CD14-positive monocyte (primary cell): ENCODE measurements at regions not wholly inside any gene's neighbourhood (a gene's known extent, or its start where the extent isn't known, plus 50 kb on each side); places are given as distances from the start of the nearest gene placed in this dataset.

Experiments used
- DNase-seq, 3 donors: peaks; one replicate each; pipeline ENCODE4 v3.0.0-alpha.2; 2011 to 2022
- H2AFZ ChIP-seq: 2 replicates; pipeline ENCODE4 v1.6.0; 2012; ENCODE audit warnings: mild to moderate bottlenecking, low read depth, low read length, inconsistent platforms; ENCODE audit not compliant: insufficient read depth, poor library complexity, severe bottlenecking
- H3K27ac ChIP-seq, 2 donors: 1 replicate in 1 of 2; 2 replicates in 1 of 2; pipeline ENCODE4 v1.5.1; 2012 to 2013; ENCODE audit warnings: low read length in 2 of 2, control low read depth in 1 of 2, inconsistent platforms in 1 of 2, low read depth in 1 of 2, mild to moderate bottlenecking in 1 of 2
- H3K27me3 ChIP-seq, 2 donors: one replicate each; pipeline versions ENCODE4 v1.6.0 to v1.6.1; 2011 to 2013; ENCODE audit warnings: low read length in 2 of 2; ENCODE audit not compliant: control insufficient read depth in 2 of 2, insufficient read depth in 2 of 2
- H3K36me3 ChIP-seq, 2 donors: replicated peaks in 1 of 2; 1 replicate in 1 of 2; 2 replicates in 1 of 2; pipeline versions ENCODE4 v1.5.1 to v1.6.1; 2012 to 2013; ENCODE audit warnings: low read length in 2 of 2, control low read depth in 1 of 2, inconsistent platforms in 1 of 2, mild to moderate bottlenecking in 1 of 2; ENCODE audit not compliant: insufficient read depth in 2 of 2, control insufficient read depth in 1 of 2
- H3K4me1 ChIP-seq, 2 donors: 1 replicate in 1 of 2; 2 replicates in 1 of 2; pipeline versions ENCODE4 v1.5.1 to v1.6.1; 2012 to 2013; ENCODE audit warnings: low read length in 2 of 2, control low read depth in 1 of 2, inconsistent platforms in 1 of 2, mild to moderate bottlenecking in 1 of 2, moderate library complexity in 1 of 2; ENCODE audit not compliant: insufficient read depth in 2 of 2, control insufficient read depth in 1 of 2
- H3K4me2 ChIP-seq: replicated peaks from 2 replicates; pipeline ENCODE3; 2012; ENCODE audit warnings: low read length, moderate library complexity, mild to moderate bottlenecking; ENCODE audit not compliant: poor library complexity, severe bottlenecking; ENCODE audit errors: extremely low read depth
- H3K4me3 ChIP-seq, 3 experiments: fragments of 200-600 bp in 1 of 3; sonication (generic) in 1 of 3; replicated peaks in 1 of 3; 1 replicate in 2 of 3; 2 replicates in 1 of 3; pipeline ENCODE4 v1.5.1; 2011 to 2013; ENCODE audit warnings: low read length in 3 of 3, mild to moderate bottlenecking in 3 of 3, control low read depth in 2 of 3, low read depth in 2 of 3, inconsistent platforms in 1 of 3, moderate library complexity in 1 of 3
- H3K79me2 ChIP-seq: 2 replicates; pipeline ENCODE4 v1.6.0; 2012; ENCODE audit warnings: mild to moderate bottlenecking, control low read depth, inconsistent platforms, low read length, moderate library complexity; ENCODE audit not compliant: insufficient read depth
- H3K9ac ChIP-seq: 2 replicates; pipeline ENCODE4 v1.6.0; 2017; ENCODE audit warnings: low read length, mild to moderate bottlenecking; ENCODE audit not compliant: insufficient read depth, poor library complexity, severe bottlenecking
- H3K9me3 ChIP-seq, 2 donors: replicated peaks in 1 of 2; 1 replicate in 1 of 2; 2 replicates in 1 of 2; pipeline versions ENCODE4 v1.5.1 to v1.6.1; 2012 to 2013; ENCODE audit warnings: low read length in 2 of 2, control low read depth in 1 of 2; ENCODE audit not compliant: control insufficient read depth in 1 of 2, insufficient read depth in 1 of 2
- H4K20me1 ChIP-seq: 2 replicates; pipeline ENCODE4 v1.6.0; 2012; ENCODE audit warnings: mild to moderate bottlenecking, low read length, control low read depth, moderate library complexity; ENCODE audit not compliant: insufficient read depth
- H3K27ac Mint-ChIP-seq, 7 donors: one replicate each; pipeline ENCODE4 v1.8.0; 2020; ENCODE audit warnings: mild to moderate bottlenecking in 7 of 7, mixed read lengths in 7 of 7, moderate library complexity in 6 of 7, inconsistent platforms in 2 of 7
- H3K27me3 Mint-ChIP-seq, 3 donors: one replicate each; pipeline ENCODE4 v1.8.0; 2021 to 2022; ENCODE audit warnings: low read depth in 3 of 3, mild to moderate bottlenecking in 3 of 3, mixed read lengths in 3 of 3, moderate library complexity in 3 of 3, inconsistent platforms in 1 of 3
- H3K36me3 Mint-ChIP-seq, 2 donors: one replicate each; pipeline ENCODE4 v1.8.0; 2020; ENCODE audit warnings: mixed read lengths in 2 of 2, inconsistent platforms in 1 of 2, mild to moderate bottlenecking in 1 of 2
- H3K4me1 Mint-ChIP-seq: one replicate; pipeline ENCODE4 v1.8.0; 2020; ENCODE audit warnings: mild to moderate bottlenecking, mixed read lengths
- H3K4me3 Mint-ChIP-seq, 2 donors: one replicate each; pipeline ENCODE4 v1.8.0; 2020; ENCODE audit warnings: mild to moderate bottlenecking in 2 of 2, mixed read lengths in 2 of 2, moderate library complexity in 1 of 2
- H3K9me3 Mint-ChIP-seq, 7 donors: one replicate each; pipeline ENCODE4 v1.8.0; 2020 to 2022; ENCODE audit warnings: mixed read lengths in 7 of 7, mild to moderate bottlenecking in 6 of 7, moderate library complexity in 6 of 7, inconsistent platforms in 2 of 7
- WGBS: methylation state at CpG from one replicate; pipeline ENCODE4 v1.1.5; 2013; ENCODE audit warnings: missing lambda C conversion rate; ENCODE audit not compliant: insufficient coverage; 5-methylcytosine and 5-hydroxymethylcytosine counted together
- intact Hi-C, 2 donors: fragments of 100-400 bp; cut with micrococcal nuclease; formaldehyde crosslinking; loops; one replicate each; pipeline versions ENCODE4 v1.15.0 to v1.15.1; 2023
- TF ChIP-seq, protein P1 (sequence below): fragments of 200-600 bp; IDR thresholded peaks from one replicate; pipeline ENCODE4 v1.8.0; 2022; ENCODE audit warnings: antibody characterized with exemption, mild to moderate bottlenecking

DNA sequence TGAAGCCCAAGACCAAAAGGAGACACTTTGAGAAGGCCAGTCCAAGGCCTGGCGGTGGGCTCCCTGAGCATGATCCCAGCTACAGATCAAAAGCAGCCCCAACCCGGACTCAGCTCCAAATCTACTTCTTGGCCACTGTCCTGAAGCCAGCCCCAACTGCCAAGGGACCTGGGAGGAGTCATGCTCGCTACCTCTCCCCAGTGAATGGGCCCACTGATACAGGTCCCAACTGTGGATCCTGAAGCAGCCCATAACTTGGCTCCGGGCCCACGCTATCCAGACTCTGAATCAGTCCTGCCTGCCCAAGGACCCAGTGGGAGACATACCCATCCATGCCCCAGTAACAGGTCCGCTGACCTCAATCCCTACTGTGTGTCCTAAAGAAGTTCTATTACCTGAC is 1545.3 kb upstream of the C9orf72 start:
- Mint-ChIP-seq H3K4me3 (no peak overlapping the region), H3K36me3 (no peaks in the 10 kb centered on the region), H3K9me3 (peaks cover 0 to 4% (median 0%) of the 10 kb centered on the region in 7 donors), H3K4me1 (no peaks in the 10 kb centered on the region), H3K27ac (no peak overlapping the region), H3K27me3 (no peaks in the 10 kb centered on the region)
- Histone ChIP-seq H3K4me2 (no peak overlapping the region), H3K4me3 (no peak overlapping the region), H3K36me3 (no peaks in the 10 kb centered on the region), H3K27ac (no peak overlapping the region), H3K79me2 (no peaks in the 10 kb centered on the region), H3K27me3 (no peaks in the 10 kb centered on the region), H3K9me3 (peaks cover 0 to 6% of the 10 kb centered on the region in 2 donors), H3K9ac (no peak overlapping the region), H4K20me1 (no peaks in the 10 kb centered on the region), H2AFZ (no peak overlapping the region), H3K4me1 (no peaks in the 10 kb centered on the region)
- no peak for DNase-seq
- 59% methylated on average over 6 of the region's 6 CpGs for WGBS
- intact Hi-C loops, result no loop called here
- TF ChIP-seq, protein P1, sequence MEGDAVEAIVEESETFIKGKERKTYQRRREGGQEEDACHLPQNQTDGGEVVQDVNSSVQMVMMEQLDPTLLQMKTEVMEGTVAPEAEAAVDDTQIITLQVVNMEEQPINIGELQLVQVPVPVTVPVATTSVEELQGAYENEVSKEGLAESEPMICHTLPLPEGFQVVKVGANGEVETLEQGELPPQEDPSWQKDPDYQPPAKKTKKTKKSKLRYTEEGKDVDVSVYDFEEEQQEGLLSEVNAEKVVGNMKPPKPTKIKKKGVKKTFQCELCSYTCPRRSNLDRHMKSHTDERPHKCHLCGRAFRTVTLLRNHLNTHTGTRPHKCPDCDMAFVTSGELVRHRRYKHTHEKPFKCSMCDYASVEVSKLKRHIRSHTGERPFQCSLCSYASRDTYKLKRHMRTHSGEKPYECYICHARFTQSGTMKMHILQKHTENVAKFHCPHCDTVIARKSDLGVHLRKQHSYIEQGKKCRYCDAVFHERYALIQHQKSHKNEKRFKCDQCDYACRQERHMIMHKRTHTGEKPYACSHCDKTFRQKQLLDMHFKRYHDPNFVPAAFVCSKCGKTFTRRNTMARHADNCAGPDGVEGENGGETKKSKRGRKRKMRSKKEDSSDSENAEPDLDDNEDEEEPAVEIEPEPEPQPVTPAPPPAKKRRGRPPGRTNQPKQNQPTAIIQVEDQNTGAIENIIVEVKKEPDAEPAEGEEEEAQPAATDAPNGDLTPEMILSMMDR, result no peak

DNA sequence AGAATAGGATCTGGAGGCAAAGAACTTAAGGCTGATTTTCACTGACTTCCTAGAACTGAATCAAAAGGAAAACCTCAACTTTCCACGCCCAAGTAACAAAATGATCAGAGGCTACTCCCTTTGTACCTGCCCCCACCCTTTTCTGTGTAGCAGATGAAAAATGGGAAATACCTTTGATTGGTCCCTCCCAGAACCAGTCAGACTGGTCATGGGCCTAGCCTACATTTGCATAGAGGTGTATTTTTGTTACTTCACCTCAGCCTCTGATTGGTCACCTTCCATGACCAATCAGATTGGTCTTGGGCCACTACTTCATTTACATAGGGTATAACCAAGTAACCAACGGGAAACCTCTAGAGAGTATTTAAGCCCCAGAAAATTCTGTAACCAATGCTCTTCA is 1553.5 kb upstream of the C9orf72 start:
- no peaks in the 10 kb centered on the region for H3K36me3 ChIP-seq
- H3K9me3 ChIP-seq, result peaks cover 3 to 35% of the 10 kb centered on the region in 2 donors
- H3K4me2 ChIP-seq, result no peak overlapping the region
- intact Hi-C loops, result no loop called here
- no peak for DNase-seq
- H2AFZ ChIP-seq, result no peak overlapping the region
- no peak overlapping the region for H3K27ac ChIP-seq
- Mint-ChIP-seq H3K4me1 (no peaks in the 10 kb centered on the region), H3K9me3 (peaks cover 0 to 21% (median 10%) of the 10 kb centered on the region in 7 donors), H3K27ac (no peak overlapping the region), H3K27me3 (peaks cover 0 to 2% (median 0%) of the 10 kb centered on the region in 3 donors), H3K4me3 (no peak overlapping the region), H3K36me3 (no peaks in the 10 kb centered on the region)
- H3K4me3 ChIP-seq, result no peak overlapping the region
- no peak overlapping the region for H3K9ac ChIP-seq
- WGBS, result 92% methylated on average over 1 of the region's 2 CpGs
- H3K4me1 ChIP-seq, result no peaks in the 10 kb centered on the region
- no peaks in the 10 kb centered on the region for H4K20me1 ChIP-seq
- H3K79me2 ChIP-seq, result no peaks in the 10 kb centered on the region
- TF ChIP-seq, protein P1, result no peak
- no peaks in the 10 kb centered on the region for H3K27me3 ChIP-seq
